Endothelial cell of umbilical vein (primary cell): ENCODE measurements at regions not wholly inside any gene's neighbourhood (a gene's known extent, or its start where the extent isn't known, plus 50 kb on each side); places are given as distances from the start of the nearest gene placed in this dataset.

ENCODE experiments used
- CTCF ChIP-seq, 2 donors: IDR thresholded peaks; 1 replicate in 1 of 2; 2 replicates in 1 of 2; pipeline ENCODE4 v1.5.1; 2011; ENCODE audit warnings: low read length in 2 of 2, mild to moderate bottlenecking in 2 of 2, moderate library complexity in 2 of 2, control low read depth in 1 of 2, inconsistent platforms in 1 of 2, low read depth in 1 of 2; ENCODE audit not compliant: insufficient read depth in 1 of 2; ENCODE audit errors: extremely low read depth in 1 of 2
- EZH2 ChIP-seq: IDR thresholded peaks from 2 replicates; pipeline ENCODE4 v1.6.1; 2012; ENCODE audit warnings: borderline replicate concordance, low read depth, mild to moderate bottlenecking, moderate library complexity, low read length, inconsistent platforms; ENCODE audit not compliant: severe bottlenecking
- JUN ChIP-seq: IDR thresholded peaks from 2 replicates; pipeline ENCODE4 v1.6.1; 2011; ENCODE audit warnings: borderline replicate concordance, low read depth; ENCODE audit not compliant: insufficient read length, insufficient read depth
- MYC ChIP-seq: IDR thresholded peaks from one replicate; pipeline ENCODE4 v1.6.1; 2011; ENCODE audit warnings: mild to moderate bottlenecking, low read depth, low read length
- POLR2A ChIP-seq: IDR thresholded peaks from 2 replicates; pipeline ENCODE4 v1.6.1; 2012; ENCODE audit warnings: low read depth, mild to moderate bottlenecking, control low read depth, low read length
- POLR2AphosphoS5 ChIP-seq: IDR thresholded peaks from 2 replicates; pipeline ENCODE4 v1.6.1; 2012; ENCODE audit warnings: low read depth, mild to moderate bottlenecking, control low read depth, low read length, moderate library complexity; ENCODE audit not compliant: insufficient read depth

GRCh38 chr5:143586781-143587362 is 183.4 kb upstream of the NR3C1 start:
- no peak for TF ChIP-seq EZH2
- no peak for TF ChIP-seq CTCF (IDR thresholded peaks at IDR 0.05; ENCODE audit: extremely low read depth in 1 of 2, insufficient read depth in 1 of 2, low read depth in 1 of 2, low read length in 2 of 2)
- TF ChIP-seq POLR2AphosphoS5 = no peak
- TF ChIP-seq POLR2A = no peak
- TF ChIP-seq JUN = no peak
- no peak for TF ChIP-seq MYC
